ENCODE measurements at regions not wholly inside any gene's neighbourhood (a gene's known extent, or its start where the extent isn't known, plus 50 kb on each side); places are given as distances from the start of the nearest gene placed in this dataset.

- TF ChIP-seq CTCF (IDR thresholded peaks at IDR 0.05) (no peak), EZH2phosphoT487 (IDR thresholded peaks at IDR 0.05) (no peak), EZH2 (IDR thresholded peaks at IDR 0.05) (no peak)
Observed at GRCh38 chr3:84683493-84683892, 275.3 kb upstream of the CADM2 start.

Measured in neural progenitor cell (in vitro differentiated cells).